K562 (cell line): ENCODE measurements at regions not wholly inside any gene's neighbourhood (a gene's known extent, or its start where the extent isn't known, plus 50 kb on each side); places are given as distances from the start of the nearest gene placed in this dataset.

Experiments used
- ATF7 ChIP-seq: fragments of 450-650 bp; IDR thresholded peaks from 2 replicates; pipeline ENCODE4 v1.7.1; 2014; ENCODE audit warnings: mild to moderate bottlenecking, moderate library complexity
- BHLHE40 ChIP-seq: IDR thresholded peaks from 2 replicates; pipeline ENCODE4 v1.6.1; 2011; ENCODE audit warnings: low read length, improper control_type of control experiment
- JUNB ChIP-seq: fragments of 450-650 bp; formaldehyde crosslinking; conservative IDR thresholded peaks from 2 replicates; pipeline ENCODE4 v1.4.0; 2020; ENCODE audit warnings: mild to moderate bottlenecking
- KAT8 ChIP-seq: fragments of 450-650 bp; IDR thresholded peaks from 2 replicates; pipeline ENCODE4 v1.6.1; 2016; ENCODE audit warnings: low read depth, mild to moderate bottlenecking
- POLR2A ChIP-seq: fragments of 450-650 bp; conservative IDR thresholded peaks from 2 replicates; pipeline ENCODE4 v1.6.1; 2016
- YBX1 ChIP-seq: fragments of 450-650 bp; IDR thresholded peaks from 2 replicates; pipeline ENCODE4 v1.7.1; 2016; ENCODE audit warnings: mild to moderate bottlenecking
- YY1 ChIP-seq, 3 experiments: IDR thresholded peaks; 2 replicates each; pipeline ENCODE4 v1.6.1; 2011; ENCODE audit warnings: low read length in 2 of 3, mild to moderate bottlenecking in 2 of 3, moderate library complexity in 2 of 3, borderline replicate concordance in 1 of 3, control low read depth in 1 of 3, low read depth in 1 of 3; ENCODE audit not compliant: insufficient read depth in 3 of 3, insufficient replicate concordance in 2 of 3, control insufficient read depth in 1 of 3, insufficient read length in 1 of 3; ENCODE audit errors: extremely low read depth in 1 of 3
- ZBTB26 ChIP-seq: fragments of 450-650 bp; formaldehyde crosslinking; IDR thresholded peaks from 2 replicates; pipeline ENCODE4 v1.4.0; 2022; ENCODE audit warnings: missing genetic modification characterization
- ZSCAN29 ChIP-seq: fragments of 450-650 bp; IDR thresholded peaks from 2 replicates; pipeline ENCODE4 v1.6.1; 2017

- TF ChIP-seq ZBTB26 (CRISPR knock-in tag) (no peak), JUNB (no peak), YBX1 (no peak), POLR2A (no peak), YY1 (IDR thresholded peaks at IDR 0.05; ENCODE audit: borderline replicate concordance in 1 of 3, control insufficient read depth in 1 of 3, extremely low read depth in 1 of 3, insufficient read depth in 3 of 3, insufficient read length in 1 of 3, insufficient replicate concordance in 2 of 3, low read depth in 1 of 3, low read length in 2 of 3) (no peak), ATF7 (no peak), KAT8 (no peak), BHLHE40 (no peak), ZSCAN29 (no peak)
Measured at GRCh38 chr5:174667526-174667925, 56.9 kb upstream of the MSX2 start.
